H9 (cell line): ENCODE measurements at regions not wholly inside any gene's neighbourhood (a gene's known extent, or its start where the extent isn't known, plus 50 kb on each side); places are given as distances from the start of the nearest gene placed in this dataset.

Experiments
- DNase-seq: peaks from one replicate; pipeline ENCODE4 v3.0.0-alpha.2; 2017
- H2AFZ ChIP-seq: one replicate; pipeline ENCODE4 v1.6.1; 2013; ENCODE audit warnings: mild to moderate bottlenecking, low read length, control low read depth, moderate library complexity
- H2AK5ac ChIP-seq: 2 replicates; pipeline ENCODE4 v1.6.1; 2013; ENCODE audit warnings: low read length, control low read depth, mixed read lengths; ENCODE audit not compliant: insufficient read length
- H2BK120ac ChIP-seq: one replicate; pipeline ENCODE4 v1.6.1; 2013; ENCODE audit warnings: low read depth, mild to moderate bottlenecking, low read length, control low read depth, inconsistent platforms; ENCODE audit not compliant: poor library complexity, severe bottlenecking
- H2BK12ac ChIP-seq: 2 replicates; pipeline ENCODE4 v1.6.1; 2013; ENCODE audit warnings: low read length, control low read depth, mixed read lengths, low read depth; ENCODE audit not compliant: insufficient read length
- H2BK15ac ChIP-seq: 2 replicates; pipeline ENCODE4 v1.6.1; 2013; ENCODE audit warnings: low read depth, low read length, control low read depth
- H2BK20ac ChIP-seq: one replicate; pipeline ENCODE4 v1.6.1; 2013; ENCODE audit warnings: low read depth, mild to moderate bottlenecking, low read length, control low read depth, inconsistent platforms; ENCODE audit not compliant: poor library complexity, severe bottlenecking
- H2BK5ac ChIP-seq: 2 replicates; pipeline ENCODE4 v1.6.1; 2013; ENCODE audit warnings: low read length, control low read depth, mixed read lengths; ENCODE audit not compliant: insufficient read length
- H3K14ac ChIP-seq: 2 replicates; pipeline ENCODE4 v1.6.1; 2013; ENCODE audit warnings: low read length, control low read depth; ENCODE audit not compliant: insufficient read depth
- H3K18ac ChIP-seq: 2 replicates; pipeline ENCODE4 v1.6.1; 2013; ENCODE audit warnings: low read depth, mild to moderate bottlenecking, mixed read lengths, low read length, control low read depth; ENCODE audit not compliant: insufficient read length
- H3K23ac ChIP-seq: 2 replicates; pipeline ENCODE4 v1.6.1; 2013; ENCODE audit warnings: low read length, control low read depth, mixed read lengths, low read depth; ENCODE audit not compliant: insufficient read length
- H3K23me2 ChIP-seq: 2 replicates; pipeline ENCODE4 v1.6.1; 2013; ENCODE audit warnings: low read depth, mild to moderate bottlenecking, mixed read lengths, low read length, control low read depth; ENCODE audit not compliant: insufficient read length, poor library complexity, severe bottlenecking
- H3K27ac ChIP-seq: 2 replicates; pipeline ENCODE4 v1.5.1; 2013; ENCODE audit warnings: low read length, control low read depth, mixed read lengths, low read depth; ENCODE audit not compliant: insufficient read length
- H3K27me3 ChIP-seq: 2 replicates; pipeline ENCODE4 v1.6.1; 2013; ENCODE audit warnings: low read length, control low read depth, inconsistent platforms; ENCODE audit not compliant: insufficient read depth
- H3K4ac ChIP-seq: 2 replicates; pipeline ENCODE4 v1.6.1; 2013; ENCODE audit warnings: low read depth, mild to moderate bottlenecking, control low read depth, inconsistent platforms, low read length, moderate library complexity
- H3K4me1 ChIP-seq: 2 replicates; pipeline ENCODE4 v1.6.1; 2013; ENCODE audit warnings: low read length, control low read depth, inconsistent platforms; ENCODE audit not compliant: insufficient read depth
- H3K4me2 ChIP-seq: 2 replicates; pipeline ENCODE4 v1.6.1; 2013; ENCODE audit warnings: low read length, control low read depth, mixed read lengths; ENCODE audit not compliant: insufficient read length, insufficient read depth
- H3K56ac ChIP-seq: 2 replicates; pipeline ENCODE4 v1.6.1; 2013; ENCODE audit warnings: low read depth, mild to moderate bottlenecking, mixed read lengths, low read length, control low read depth; ENCODE audit not compliant: insufficient read length
- H3K79me1 ChIP-seq: 2 replicates; pipeline ENCODE4 v1.6.1; 2013; ENCODE audit warnings: low read depth, mild to moderate bottlenecking, moderate library complexity, low read length, control low read depth, inconsistent platforms; ENCODE audit not compliant: insufficient read depth, poor library complexity, severe bottlenecking
- H3K79me2 ChIP-seq: 2 replicates; pipeline ENCODE4 v1.6.1; 2013; ENCODE audit warnings: low read length, control low read depth, inconsistent platforms; ENCODE audit not compliant: insufficient read depth
- H3K9ac ChIP-seq: 2 replicates; pipeline ENCODE4 v1.6.1; 2013; ENCODE audit warnings: low read length, control low read depth, mixed read lengths; ENCODE audit not compliant: insufficient read length; ENCODE audit errors: extremely low read depth
- H3K9me3 ChIP-seq: one replicate; pipeline ENCODE4 v1.6.1; 2013; ENCODE audit warnings: low read depth, low read length, inconsistent platforms; ENCODE audit not compliant: control insufficient read depth
- H3T11ph ChIP-seq: one replicate; pipeline ENCODE4 v1.6.1; 2013; ENCODE audit warnings: mild to moderate bottlenecking, low read length, control low read depth, inconsistent platforms
- H4K20me1 ChIP-seq: one replicate; pipeline ENCODE4 v1.6.1; 2013; ENCODE audit not compliant: control insufficient read depth, insufficient read length, insufficient read depth
- H4K5ac ChIP-seq: 2 replicates; pipeline ENCODE4 v1.6.1; 2013; ENCODE audit warnings: low read depth, mild to moderate bottlenecking, mixed read lengths, low read length, control low read depth; ENCODE audit not compliant: insufficient read length
- H4K8ac ChIP-seq: replicated peaks from 2 replicates; pipeline ENCODE4 v1.6.1; 2013; ENCODE audit warnings: low read length, control low read depth, mixed read lengths, low read depth; ENCODE audit not compliant: insufficient read length
- H4K91ac ChIP-seq: 2 replicates; pipeline ENCODE4 v1.6.1; 2013; ENCODE audit warnings: low read depth, mild to moderate bottlenecking, moderate library complexity, mixed read lengths, low read length, control low read depth; ENCODE audit not compliant: insufficient read length
- H3K27ac Mint-ChIP-seq, 3 experiments: 2 replicates in 2 of 3; 3 replicates in 1 of 3; pipeline ENCODE4 v1.8.0; 2020 to 2021; ENCODE audit warnings: mixed read lengths in 3 of 3, mild to moderate bottlenecking in 1 of 3, moderate library complexity in 1 of 3
- H3K27me3 Mint-ChIP-seq: 2 replicates; pipeline ENCODE4 v1.8.0; 2021; ENCODE audit warnings: low read depth, mild to moderate bottlenecking, moderate library complexity, mixed read lengths
- H3K36me3 Mint-ChIP-seq, 3 experiments: 2 replicates in 2 of 3; 3 replicates in 1 of 3; pipeline ENCODE4 v1.8.0; 2020 to 2021; ENCODE audit warnings: low read depth in 3 of 3, mixed read lengths in 3 of 3; ENCODE audit not compliant: insufficient read depth in 1 of 3
- H3K4me1 Mint-ChIP-seq, 2 experiments: 2 replicates each; pipeline ENCODE4 v1.8.0; 2020; ENCODE audit warnings: mixed read lengths in 2 of 2
- H3K4me3 Mint-ChIP-seq, 2 experiments: 2 replicates in 1 of 2; 3 replicates in 1 of 2; pipeline ENCODE4 v1.8.0; 2020 to 2021; ENCODE audit warnings: mild to moderate bottlenecking in 2 of 2, mixed read lengths in 2 of 2, moderate library complexity in 1 of 2
- H3K9me3 Mint-ChIP-seq, 2 experiments: 2 replicates in 1 of 2; 3 replicates in 1 of 2; pipeline ENCODE4 v1.8.0; 2020; ENCODE audit warnings: mild to moderate bottlenecking in 2 of 2, mixed read lengths in 2 of 2, moderate library complexity in 1 of 2
- WGBS: extraction: QIAGEN DNeasy Blood & Tissue Kit; methylation state at CpG from one replicate; pipeline ENCODE4 v1.1.7; 2013; ENCODE audit warnings: missing lambda C conversion rate, low lambda C conversion rate, mixed read lengths; ENCODE audit not compliant: insufficient read length; ENCODE audit errors: extremely low coverage; 5-methylcytosine and 5-hydroxymethylcytosine counted together
- TF ChIP-seq, protein P1 (sequence below): fragments of 200-600 bp; sonication (generic); conservative IDR thresholded peaks from 3 replicates; pipeline ENCODE4 v1.8.0; 2021; ENCODE audit warnings: antibody characterized with exemption, mild to moderate bottlenecking

DNA sequence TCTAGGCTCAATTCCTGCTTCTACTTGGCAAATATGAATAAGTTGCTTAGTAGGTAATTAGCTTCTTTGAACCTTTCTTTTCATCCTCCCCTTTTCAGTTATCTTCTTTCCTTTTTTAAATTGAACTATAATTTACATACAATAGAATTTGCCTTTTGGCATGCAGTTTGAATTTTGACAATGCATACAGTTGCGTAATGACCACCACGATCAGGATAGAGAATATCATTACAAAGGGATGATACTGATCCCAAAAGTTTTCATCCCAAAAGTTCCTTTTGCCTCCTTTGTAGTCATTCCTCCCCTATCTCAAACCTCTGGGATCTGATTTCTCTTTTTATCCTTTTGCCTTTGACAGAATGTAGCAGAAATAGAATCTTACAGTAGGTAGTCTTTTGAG, 164.4 kb downstream of the NOC3L start:
- Histone ChIP-seq H2BK5ac (no peak overlapping the region), H2BK20ac (no peak overlapping the region), H3K79me2 (no peaks in the 10 kb centered on the region), H3K4me2 (no peak overlapping the region), H4K5ac (no peak overlapping the region), H2AK5ac (no peak overlapping the region), H3K4ac (no peak overlapping the region), H4K20me1 (no peaks in the 10 kb centered on the region), H2BK12ac (no peak overlapping the region), H3K79me1 (no peaks in the 10 kb centered on the region), H2AFZ (no peak overlapping the region), H4K91ac (no peak overlapping the region), H3K9ac (no peak overlapping the region), H3K23ac (no peak overlapping the region), H3K4me1 (no peaks in the 10 kb centered on the region; the same call in 1 of the 2 replicates), H4K8ac (no peak overlapping the region), H3K18ac (no peak overlapping the region), H3K56ac (no peak overlapping the region), H3K27ac (no peak overlapping the region), H3K23me2 (no peaks in the 10 kb centered on the region), H3T11ph (no peak overlapping the region), H2BK120ac (no peak overlapping the region), H3K14ac (no peak overlapping the region), H2BK15ac (no peak overlapping the region), H3K27me3 (no peaks in the 10 kb centered on the region), H3K9me3 (no peaks in the 10 kb centered on the region)
- H3K4me3 Mint-ChIP-seq: no peak overlapping the region
- DNase-seq: no peak
- no CpG with 5 or more reads among the region's 2 CpGs for WGBS
- H3K9me3 Mint-ChIP-seq: peaks cover 1 to 3% of the 10 kb centered on the region in 2 experiments; a peak in 1 of 5 replicates
- peaks cover 3 to 4% of the 10 kb centered on the region in 2 experiments for H3K4me1 Mint-ChIP-seq
- no peak overlapping the region for H3K27ac Mint-ChIP-seq
- no peaks in the 10 kb centered on the region; a peak in 1 of 7 replicates for H3K36me3 Mint-ChIP-seq
- H3K27me3 Mint-ChIP-seq: no peaks in the 10 kb centered on the region; the same call in 1 of the 2 replicates
- TF ChIP-seq, protein P1, sequence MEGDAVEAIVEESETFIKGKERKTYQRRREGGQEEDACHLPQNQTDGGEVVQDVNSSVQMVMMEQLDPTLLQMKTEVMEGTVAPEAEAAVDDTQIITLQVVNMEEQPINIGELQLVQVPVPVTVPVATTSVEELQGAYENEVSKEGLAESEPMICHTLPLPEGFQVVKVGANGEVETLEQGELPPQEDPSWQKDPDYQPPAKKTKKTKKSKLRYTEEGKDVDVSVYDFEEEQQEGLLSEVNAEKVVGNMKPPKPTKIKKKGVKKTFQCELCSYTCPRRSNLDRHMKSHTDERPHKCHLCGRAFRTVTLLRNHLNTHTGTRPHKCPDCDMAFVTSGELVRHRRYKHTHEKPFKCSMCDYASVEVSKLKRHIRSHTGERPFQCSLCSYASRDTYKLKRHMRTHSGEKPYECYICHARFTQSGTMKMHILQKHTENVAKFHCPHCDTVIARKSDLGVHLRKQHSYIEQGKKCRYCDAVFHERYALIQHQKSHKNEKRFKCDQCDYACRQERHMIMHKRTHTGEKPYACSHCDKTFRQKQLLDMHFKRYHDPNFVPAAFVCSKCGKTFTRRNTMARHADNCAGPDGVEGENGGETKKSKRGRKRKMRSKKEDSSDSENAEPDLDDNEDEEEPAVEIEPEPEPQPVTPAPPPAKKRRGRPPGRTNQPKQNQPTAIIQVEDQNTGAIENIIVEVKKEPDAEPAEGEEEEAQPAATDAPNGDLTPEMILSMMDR: no peak
